ENCODE measurements at regions not wholly inside any gene's neighbourhood (a gene's known extent, or its start where the extent isn't known, plus 50 kb on each side); places are given as distances from the start of the nearest gene placed in this dataset.

DNA sequence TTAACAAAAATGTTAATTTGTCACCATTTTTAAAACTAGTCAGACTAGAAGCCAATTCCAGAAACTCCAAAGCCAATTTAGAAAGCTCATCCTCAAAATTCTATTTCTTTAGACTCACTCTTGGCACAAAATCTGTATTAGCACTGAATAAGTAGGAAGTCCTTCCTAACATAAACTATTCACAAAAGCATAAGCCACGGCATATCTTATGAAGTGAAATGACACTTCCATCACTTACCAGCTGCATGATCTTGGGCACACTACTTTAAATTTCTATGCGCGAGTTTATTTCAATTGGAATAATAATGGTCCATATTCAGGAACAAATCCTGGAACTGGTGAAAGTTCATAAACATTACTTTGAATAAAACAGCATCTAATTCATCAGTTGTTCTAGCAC is 1544.0 kb downstream of the TECRL start:
- DNase-seq = no peak

DNA sequence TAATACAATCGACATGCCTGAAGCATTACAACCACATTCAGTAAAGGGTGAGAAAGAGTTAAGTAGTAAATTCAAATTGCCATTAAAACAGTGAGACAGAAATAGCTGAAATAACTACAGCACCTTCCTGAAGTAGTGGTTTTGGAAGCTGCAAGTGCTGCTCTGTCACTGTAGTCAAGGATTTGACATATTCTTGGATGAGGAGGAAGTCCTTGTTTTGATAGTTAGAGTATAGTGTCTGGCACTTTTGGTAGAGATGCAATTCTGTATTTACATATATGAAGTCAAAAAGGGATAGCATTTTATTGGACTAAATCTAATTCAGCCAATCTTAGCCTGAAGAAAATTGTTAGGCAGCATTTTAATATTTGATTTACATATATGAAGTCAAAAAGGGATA is 1559.6 kb downstream of the TECRL start:
- DNase-seq = no peak

DNA sequence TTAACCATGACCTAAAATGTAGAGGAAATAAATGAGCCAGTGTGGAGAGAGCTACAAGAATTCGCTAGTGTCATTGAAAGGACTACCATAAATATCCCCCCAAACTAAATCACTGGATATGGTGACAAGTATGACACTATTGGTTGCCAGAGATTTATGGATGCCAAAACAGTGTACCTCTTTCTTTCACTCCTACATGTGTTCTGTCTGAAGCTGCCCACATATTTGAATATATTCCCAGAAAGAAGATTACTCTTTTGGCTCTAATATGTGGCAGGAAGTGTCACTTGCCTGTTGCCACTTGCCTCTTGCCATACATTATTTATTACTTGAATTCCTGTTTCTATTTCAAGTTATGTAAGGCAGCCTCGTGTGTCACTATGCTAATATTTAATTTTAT is 1573.6 kb downstream of the TECRL start:
- no peak for DNase-seq

DNA sequence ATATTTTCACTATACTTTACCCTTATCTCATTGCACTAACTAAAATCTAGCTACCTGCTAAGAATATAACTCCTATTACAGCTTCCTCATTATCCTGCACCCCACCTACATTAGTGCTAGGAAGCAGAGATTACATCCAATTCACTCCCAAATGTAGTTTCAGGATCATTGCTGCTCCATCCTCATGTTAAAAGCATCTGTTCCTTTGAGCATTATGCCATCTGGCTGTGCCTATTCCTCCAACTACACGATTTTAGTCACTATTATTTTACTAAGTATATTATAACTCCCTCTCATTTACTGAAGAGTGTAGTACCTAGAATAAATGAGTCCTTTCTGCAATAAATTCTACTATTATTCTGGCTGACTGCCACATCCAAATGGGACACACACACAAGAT is 1586.9 kb downstream of the TECRL start:
- no peak for DNase-seq

DNA sequence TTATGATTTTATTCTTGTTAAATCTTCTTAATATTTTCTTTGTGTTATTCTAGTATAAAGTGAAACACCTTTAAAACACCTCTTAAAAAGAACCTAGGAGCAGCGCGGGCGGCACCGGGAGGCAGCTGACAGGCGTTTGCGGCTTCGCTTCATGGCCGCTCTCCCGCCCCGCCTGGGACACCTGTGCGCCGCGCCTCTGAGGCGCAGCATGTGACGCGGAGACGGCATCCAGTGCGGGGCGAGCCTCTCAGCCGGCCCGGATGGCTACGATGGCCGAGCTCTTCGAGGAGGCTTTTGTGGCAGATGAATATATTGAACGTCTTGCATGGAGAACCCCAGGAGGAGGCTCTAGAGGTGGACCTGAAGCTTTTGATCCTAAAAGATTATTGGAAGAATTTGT is 1592.7 kb downstream of the TECRL start:
- DNase-seq = no peak

DNA sequence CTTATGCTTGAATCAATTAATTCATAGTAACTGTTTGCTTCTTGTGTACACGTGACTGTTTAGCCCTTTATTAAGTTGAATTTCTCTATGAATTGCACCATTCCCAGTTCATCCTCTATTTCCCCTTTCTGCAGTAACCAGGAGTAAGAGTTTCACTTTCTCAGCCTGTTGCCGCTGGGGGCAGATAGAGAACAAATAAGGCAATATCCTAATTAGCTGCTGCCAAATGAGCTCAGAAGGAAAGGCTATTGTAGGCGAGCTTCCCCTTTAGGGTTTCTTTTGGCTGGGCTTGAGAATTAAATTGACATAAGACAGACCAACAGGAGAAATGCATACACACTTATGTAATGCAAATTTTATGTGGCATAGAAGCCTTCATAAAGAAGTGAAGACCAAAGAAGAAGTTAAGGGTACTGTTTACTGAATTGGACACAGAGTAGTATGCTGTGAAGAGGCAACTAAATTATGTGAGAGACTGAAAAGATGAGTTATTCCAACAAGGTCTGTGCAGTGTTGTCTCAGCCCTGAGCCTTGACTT is 1594.7 kb downstream of the TECRL start:
- no peak for DNase-seq

DNA sequence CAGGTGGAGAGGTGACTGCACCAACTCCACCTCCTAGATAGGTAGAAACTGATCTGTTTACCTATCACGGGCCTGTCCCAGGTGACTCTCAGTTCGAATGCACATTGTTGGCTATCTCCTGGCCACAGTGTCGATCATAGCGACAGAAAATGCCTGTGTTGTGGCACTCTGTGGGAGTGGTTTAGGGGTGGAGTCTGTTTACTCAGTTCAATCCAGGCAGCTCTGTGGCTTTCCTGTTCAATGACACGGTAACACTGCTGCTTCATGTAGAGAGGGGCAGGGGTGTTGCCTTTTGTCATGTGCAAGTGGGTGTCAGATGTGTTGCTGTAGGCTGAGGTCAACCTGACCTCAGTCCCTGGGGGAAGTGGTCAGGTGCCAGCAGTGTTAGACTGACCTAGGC is 1602.4 kb downstream of the TECRL start:
- no peak for DNase-seq

DNA sequence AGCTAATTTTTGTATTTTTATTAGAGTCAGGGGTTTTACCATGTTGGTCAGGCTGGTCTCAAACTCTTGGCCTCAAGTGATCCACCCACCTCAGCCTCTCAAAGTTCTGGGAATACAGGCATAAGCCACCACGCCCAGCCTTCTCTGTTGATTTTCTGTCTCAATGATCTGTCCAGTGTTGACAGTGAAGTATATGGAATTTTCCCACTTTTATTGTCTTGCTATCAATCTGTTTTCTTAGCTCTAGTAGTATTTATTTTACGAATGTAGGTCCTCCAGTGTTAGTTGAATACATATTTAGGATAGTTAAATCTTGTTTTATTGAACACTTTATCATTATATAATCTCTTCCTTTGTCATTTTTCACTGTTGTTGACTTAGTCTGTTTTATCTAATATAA is 1603.9 kb downstream of the ADGRL3 start:
- no peak for DNase-seq

DNA sequence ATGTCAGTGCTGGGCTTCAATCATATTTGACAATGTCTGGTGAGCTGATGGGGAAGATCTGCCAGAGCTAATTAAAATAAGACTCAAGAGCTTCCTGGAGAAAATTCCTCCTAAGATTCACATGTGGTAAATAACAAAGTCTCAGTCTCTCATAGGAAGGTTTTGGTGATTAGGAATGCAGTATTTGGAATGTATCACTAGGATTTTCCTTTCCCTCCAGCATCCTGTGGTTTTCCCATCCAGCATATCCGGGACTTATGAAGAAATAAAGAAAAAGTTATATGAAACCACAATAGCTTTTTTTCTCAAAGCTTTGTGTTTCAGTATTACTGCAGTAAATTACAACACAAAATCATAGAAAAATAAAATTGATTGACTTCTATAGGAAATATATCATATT is 1597.1 kb downstream of the ADGRL3 start:
- no peak for DNase-seq

DNA sequence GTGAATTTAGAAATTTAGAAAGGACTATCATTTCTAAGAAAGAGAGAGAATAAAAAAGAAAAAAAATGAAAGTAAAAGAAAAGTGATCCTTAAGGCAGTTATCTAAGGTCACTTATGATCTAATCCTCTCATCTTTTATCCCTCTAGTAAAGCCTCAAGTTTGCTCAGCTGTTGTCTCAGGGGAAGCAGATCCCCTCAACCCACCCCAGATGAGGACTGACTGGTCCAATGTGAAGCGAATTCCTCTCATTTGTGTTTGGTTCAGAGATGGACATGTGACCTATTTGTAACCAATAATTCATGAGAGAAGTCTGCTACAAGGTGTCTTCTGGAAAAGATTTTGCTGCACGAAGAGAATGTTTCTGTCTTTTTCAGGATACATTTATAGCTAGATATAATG is 1591.3 kb downstream of the ADGRL3 start:
- DNase-seq = no peak

DNA sequence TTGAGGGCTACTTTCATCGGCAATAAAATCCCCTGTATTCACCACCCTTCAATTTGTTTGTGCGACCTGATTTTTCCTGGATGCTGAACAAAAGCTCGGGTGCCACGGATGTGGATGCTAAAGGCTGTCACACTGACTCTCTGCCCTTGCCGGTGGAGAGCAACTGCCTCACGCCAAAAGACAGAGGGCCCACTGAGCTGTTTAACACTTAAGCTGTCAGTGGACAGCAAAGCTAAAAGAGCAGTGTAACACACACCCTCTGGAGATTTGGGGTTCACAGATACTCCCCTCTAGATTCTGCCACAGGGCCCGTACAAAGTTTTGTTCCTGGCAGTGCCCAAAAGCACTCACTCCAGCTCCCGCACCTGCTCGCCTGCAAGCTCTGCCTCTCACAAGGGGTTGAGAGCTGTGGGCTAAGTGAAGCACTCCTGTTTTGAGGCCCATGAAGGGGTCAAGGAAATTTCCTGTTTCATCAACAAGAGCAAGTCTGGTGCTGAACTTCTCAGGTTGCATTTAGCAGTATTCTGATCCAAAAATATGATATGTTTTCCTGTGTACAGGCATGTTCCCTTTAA is 1571.9 kb downstream of the ADGRL3 start:
- DNase-seq = no peak

DNA sequence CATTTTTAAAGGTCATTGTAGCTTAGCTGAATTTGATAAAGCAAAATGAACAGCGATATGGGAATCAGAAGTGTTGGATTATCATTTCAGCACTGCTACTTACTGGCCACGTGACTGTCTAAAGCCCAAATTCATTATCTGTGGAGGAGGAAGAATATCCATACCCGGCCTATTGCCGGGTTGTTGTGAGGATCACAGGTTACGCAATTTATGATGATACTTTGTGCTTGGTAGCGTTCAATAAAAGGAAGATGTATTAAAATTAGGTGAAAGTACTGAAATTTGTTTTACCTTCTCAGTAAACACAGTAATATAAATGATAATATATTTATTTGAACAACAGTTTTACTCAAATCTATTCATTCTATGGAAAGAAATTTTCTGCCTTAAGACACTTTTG is 1540.2 kb downstream of the ADGRL3 start:
- no peak for DNase-seq

DNA sequence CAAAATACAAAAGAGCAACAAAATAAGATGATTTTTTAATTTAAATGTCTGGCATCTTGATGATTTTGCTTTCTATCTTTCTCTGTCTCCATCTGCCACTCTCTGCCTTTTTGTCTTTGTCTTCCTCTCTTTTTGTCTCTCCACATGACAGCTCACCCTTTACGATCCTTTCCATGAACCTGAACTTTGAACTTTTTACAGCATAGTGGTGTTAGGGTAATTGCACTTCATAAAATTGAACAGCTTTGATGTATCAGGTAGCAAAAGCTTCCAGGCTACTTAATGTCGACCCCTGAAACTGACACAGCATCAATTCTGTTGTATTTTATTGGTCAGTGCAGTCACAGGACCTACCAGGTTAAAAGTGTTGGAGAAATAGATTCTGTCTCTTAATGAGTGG is 1517.0 kb downstream of the ADGRL3 start:
- no peak for DNase-seq

DNA sequence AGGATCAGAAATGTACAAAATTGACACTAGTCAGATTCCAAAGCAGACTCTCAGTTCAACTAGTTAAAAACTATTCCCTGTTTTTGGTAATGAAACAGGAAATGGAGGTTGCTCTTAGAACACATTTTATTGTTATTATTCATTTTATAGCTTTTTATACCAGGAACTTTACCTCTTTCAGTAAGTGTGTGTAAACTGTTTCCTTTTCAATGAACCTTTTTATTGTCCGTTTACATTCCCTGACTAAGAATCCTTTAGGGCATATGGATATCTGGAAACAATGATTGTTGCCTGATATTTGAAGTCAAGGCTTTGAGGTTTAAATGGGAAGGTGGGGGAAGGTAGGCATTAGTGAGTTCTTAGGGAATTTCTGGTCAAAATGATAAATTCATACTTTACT is 1511.4 kb downstream of the ADGRL3 start:
- no peak for DNase-seq

DNA sequence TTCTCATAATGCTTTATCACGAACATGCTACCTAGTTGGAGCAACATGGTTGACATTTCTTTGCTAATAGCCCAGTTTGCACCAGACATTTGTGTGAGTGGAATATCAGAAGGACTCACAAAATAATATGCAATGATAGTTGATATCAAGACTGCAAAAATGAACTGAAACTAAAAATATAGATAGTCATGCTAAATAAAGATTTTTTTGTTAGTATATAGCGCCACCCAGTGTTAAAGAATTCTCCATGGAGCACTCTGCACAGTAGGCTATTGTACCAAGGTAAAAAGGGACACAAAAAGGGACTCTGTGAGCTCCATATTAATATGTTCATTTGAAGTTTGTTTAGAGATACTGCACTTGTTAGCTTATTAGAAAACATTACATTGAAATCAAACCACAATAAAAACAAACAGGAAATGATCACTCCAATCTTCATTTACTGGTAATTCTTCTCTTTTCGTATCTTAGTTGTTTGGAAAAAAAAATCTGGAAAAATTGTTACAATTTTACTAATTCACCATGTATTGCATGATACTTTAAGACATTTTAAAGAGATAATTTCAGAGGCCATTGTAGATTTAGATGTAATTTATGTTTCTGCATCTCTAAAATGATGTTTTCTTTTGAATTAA is 1509.6 kb downstream of the ADGRL3 start:
- DNase-seq = no peak

DNA sequence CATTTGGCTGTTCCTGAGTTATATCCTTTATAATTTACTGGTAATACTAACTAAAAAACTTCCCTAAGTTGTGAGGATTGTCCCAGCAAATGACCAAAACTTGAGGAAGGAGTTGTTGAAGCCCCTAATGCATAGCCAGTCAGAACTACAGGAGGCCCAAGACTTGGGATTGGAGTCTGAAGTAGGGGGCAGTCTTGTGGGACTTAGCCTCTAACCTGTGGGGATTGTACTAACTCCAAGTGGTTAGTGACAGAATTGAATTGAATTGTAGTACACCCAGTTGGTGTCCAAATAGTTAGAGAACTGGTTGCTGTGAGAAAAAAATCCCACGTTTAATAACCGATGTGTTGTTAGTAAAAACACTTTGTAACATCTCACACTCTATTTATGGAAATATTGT is 1506.3 kb downstream of the ADGRL3 start:
- no peak for DNase-seq

DNA sequence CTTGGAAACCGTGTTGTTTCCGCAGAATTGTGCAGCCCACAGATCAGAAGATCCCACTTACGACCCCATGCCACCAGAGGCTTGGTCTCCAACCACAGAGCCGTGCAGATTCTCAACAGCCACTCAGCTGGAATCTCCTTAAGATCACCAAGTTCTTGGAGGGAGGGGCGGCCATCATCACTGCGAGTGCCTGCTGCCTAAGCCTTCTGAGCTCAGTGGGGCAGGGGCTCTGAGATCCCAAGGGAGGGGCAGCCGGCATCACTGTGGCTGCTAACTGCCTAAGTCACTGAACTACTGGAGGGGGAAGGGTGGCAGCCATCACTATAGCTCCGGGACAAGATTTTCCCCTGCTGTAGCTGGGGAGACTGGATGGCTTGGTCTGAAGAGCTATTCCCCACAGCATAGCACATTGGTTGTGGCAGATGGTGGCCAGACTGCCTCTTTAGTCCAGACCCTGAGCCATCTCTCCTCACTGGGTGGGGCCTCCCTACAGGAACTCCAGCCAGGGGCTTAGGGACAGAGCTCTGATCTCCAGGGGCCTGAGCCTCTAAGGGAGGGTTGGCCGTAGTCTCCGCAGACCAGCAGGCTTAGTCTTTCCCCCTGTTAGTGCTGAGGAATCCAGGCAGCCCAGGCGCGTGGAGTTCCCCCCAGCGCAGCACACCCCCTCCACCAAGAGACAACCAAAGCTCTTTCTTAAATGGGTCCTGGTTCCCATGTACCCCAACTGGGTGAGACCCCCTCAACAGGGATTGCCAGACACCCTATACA is 1483.9 kb downstream of the ADGRL3 start:
- no peak for DNase-seq

DNA sequence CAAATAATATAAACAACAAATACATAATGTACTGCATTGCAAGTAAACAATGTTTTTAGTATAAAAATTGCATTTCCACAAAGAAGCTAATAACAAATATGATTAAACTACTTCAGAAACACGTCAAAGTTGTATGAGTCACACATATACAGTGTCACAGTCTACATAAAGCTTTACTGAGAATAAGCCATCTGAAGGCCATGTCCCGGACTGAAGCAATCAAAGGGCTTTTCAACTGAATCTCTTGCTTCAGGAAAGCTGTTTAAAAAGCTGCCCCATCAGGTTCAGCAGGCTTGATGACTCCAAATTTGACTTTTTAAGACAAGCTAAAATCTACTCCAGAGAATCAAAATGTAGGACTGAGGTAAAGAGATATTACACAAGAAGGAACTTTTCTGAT is 1476.8 kb downstream of the ADGRL3 start:
- no peak for DNase-seq

DNA sequence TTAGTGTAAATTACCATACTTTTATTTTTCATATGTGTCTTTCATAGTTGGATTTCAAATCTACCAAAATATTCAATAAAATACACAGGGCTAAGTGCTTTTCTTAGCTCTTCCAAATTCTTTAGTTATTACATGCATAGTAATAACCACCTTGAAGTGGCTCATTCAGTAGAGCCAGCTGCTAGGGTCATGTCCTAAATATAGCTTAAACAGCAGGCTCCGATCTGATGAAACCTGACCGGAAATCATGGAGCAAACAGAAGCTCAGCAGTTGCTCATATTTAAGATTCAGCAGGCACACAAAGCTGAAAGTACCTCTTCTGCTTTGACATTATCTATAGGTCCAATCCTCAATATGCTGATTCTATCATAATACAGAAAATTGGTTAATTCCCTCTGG is 1470.4 kb downstream of the ADGRL3 start:
- DNase-seq = no peak

DNA sequence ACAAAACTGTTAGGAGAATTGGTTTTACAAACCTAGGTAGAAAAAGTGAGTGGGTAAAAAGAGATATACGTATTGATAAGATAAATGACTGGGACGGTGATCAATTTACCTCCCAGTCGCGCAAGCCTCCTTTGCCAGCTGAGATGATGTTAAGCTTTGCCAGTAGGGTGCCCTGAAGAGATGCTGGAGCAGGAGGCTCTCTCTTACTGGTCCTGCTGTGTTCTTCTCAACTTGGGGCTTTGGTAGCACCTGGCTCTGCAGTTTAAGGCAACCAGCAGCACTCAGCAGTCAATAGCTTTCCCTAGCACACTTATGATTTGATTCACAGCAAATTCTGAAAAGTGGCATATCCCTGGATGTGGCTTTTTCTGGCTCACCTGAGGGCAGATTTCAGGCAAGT is 1461.7 kb downstream of the ADGRL3 start:
- DNase-seq = no peak

DNA sequence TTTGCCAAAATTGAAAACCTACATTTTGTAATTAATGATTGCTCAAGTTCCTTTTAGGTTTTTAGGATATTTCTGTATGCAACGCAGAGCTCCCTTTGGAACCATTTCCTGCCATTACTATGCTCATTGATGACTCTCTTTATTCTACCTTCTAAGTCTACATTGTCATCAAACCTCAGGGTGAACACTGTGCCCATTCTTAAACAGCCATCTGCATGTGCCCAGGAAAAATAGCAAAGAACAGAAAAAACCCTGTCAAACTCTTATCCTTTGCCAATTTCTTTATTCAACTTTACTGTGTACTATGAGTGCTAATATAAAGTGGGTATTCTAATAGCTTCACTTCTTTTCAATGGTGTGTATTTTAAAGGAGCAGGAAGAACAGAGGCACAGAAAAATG is 1455.9 kb downstream of the ADGRL3 start:
- no peak for DNase-seq

DNA sequence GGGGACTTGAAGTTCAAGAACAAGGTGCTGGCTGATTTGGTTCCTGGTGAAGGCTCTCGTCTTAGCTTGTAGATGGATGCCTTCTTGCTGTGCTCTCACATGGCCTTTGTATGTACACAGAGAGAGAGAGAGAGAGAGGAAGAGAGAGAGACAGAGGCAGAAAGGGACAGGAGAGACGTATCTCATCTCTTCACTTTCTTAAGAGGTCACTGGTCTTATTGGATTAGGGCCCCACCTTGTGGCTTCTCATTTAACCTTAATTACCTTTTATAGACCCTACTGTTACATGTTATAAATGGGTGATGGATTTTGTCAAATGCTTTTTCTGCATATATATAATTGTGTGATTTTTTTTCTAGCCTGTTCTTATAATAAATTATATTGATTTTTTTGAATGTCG is 1444.2 kb downstream of the ADGRL3 start:
- no peak for DNase-seq

DNA sequence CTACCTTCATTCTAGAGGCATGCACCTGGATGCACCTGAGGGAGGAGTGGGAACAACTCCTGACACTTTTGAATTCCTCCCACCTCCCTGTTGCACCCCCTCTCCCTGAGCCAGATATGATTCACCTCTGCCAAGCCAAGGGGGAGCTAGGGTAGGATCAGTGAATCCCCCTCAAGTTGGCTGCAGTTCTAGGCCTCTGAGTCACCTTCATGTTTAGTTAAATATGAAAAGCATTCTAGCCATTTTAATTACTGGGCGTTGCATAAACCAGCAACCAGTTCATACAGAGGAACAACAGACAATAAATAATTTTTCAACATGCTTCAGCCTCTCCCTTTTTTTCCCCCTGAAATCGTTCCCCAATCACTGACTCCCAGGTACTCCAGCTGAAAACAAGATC is 1440.2 kb downstream of the ADGRL3 start:
- DNase-seq = no peak

DNA sequence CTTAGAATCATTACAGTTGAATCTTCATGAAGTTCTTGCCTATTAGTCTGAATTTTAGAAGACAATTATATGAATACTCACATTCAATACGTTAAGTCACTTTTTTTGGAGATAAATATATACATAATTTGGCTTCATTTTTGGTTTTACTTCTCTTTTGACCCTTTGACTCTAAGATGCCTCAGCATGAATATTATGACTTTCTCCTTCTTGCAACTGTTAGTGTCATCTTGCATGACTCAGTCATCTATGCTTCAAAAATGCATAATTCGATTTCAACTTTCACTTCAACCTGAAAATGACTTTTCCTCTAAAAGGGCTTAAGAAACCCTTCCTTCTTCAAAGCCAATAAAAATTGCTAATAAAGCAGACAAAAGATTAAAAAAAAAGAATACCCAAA is 1427.5 kb downstream of the ADGRL3 start:
- DNase-seq = no peak

Measured in NCI-H2227 treated with DMSO at 0.1 percent for 48 hours (cell line).